OCI-LY3 (cell line): ENCODE measurements at regions not wholly inside any gene's neighbourhood (a gene's known extent, or its start where the extent isn't known, plus 50 kb on each side); places are given as distances from the start of the nearest gene placed in this dataset.

Experiments used
- H2AFZ ChIP-seq: fragments of 200-600, 300-600 bp; shearing (Covaris generic); 2 replicates; pipeline ENCODE4 v1.6.0; 2014; ENCODE audit warnings: antibody characterized with exemption, low read depth, low read length
- H3K27ac ChIP-seq: fragments of 200-600, 300-600 bp; sonication (generic); 2 replicates; pipeline ENCODE4 v1.5.1; 2014; ENCODE audit warnings: mild to moderate bottlenecking, low read length, moderate library complexity, mixed read lengths
- H3K27me3 ChIP-seq: fragments of 200-600, 300-600 bp; sonication (generic); 2 replicates; pipeline ENCODE4 v1.6.1; 2014; ENCODE audit warnings: low read depth, low read length, mixed read lengths
- H3K36me3 ChIP-seq: fragments of 200-600, 300-600 bp; sonication (generic); replicated peaks from 2 replicates; pipeline ENCODE3; 2014; ENCODE audit warnings: low read depth, low read length, mixed read lengths
- H3K4me1 ChIP-seq: fragments of 300-600, 200-600 bp; sonication (generic); 2 replicates; pipeline ENCODE4 v1.6.1; 2014; ENCODE audit warnings: low read length, mixed read lengths
- H3K4me2 ChIP-seq: fragments of 200-600, 300-600 bp; sonication (generic); 2 replicates; pipeline ENCODE4 v1.6.1; 2014; ENCODE audit warnings: low read length, mixed read lengths
- H3K4me3 ChIP-seq: fragments of 300-600, 200-600 bp; sonication (generic); 2 replicates; pipeline ENCODE4 v1.5.1; 2014; ENCODE audit warnings: antibody characterized with exemption, mild to moderate bottlenecking, low read length, moderate library complexity
- H3K79me2 ChIP-seq: fragments of 300-600, 200-600 bp; shearing (Covaris generic); 2 replicates; pipeline ENCODE4 v1.6.1; 2014; ENCODE audit warnings: mild to moderate bottlenecking, low read length, mixed read lengths
- H3K9ac ChIP-seq: fragments of 300-600, 200-600 bp; shearing (Covaris generic); 2 replicates; pipeline ENCODE4 v1.6.0; 2014; ENCODE audit warnings: mild to moderate bottlenecking, low read length, moderate library complexity
- H3K9me3 ChIP-seq: fragments of 200-600, 300-600 bp; shearing (Covaris generic); 2 replicates; pipeline ENCODE4 v1.6.1; 2014; ENCODE audit warnings: low read length, mixed read lengths; ENCODE audit not compliant: insufficient read depth
- H4K20me1 ChIP-seq: fragments of 200-600, 300-600 bp; sonication (generic); 2 replicates; pipeline ENCODE4 v1.6.1; 2016; ENCODE audit warnings: low read length, mixed read lengths; ENCODE audit not compliant: insufficient read depth
- CTCF ChIP-seq: fragments of 200-600, 300-600 bp; sonication (generic); IDR thresholded peaks from 2 replicates; pipeline ENCODE4 v1.5.1; 2014; ENCODE audit warnings: antibody characterized with exemption, low read length, low read depth
- EZH2phosphoT487 ChIP-seq: fragments of 200-600 bp; shearing (Covaris generic); IDR thresholded peaks from 2 replicates; pipeline ENCODE4 v1.6.1; 2018; ENCODE audit warnings: antibody characterized with exemption, mixed run types, low read depth

DNA sequence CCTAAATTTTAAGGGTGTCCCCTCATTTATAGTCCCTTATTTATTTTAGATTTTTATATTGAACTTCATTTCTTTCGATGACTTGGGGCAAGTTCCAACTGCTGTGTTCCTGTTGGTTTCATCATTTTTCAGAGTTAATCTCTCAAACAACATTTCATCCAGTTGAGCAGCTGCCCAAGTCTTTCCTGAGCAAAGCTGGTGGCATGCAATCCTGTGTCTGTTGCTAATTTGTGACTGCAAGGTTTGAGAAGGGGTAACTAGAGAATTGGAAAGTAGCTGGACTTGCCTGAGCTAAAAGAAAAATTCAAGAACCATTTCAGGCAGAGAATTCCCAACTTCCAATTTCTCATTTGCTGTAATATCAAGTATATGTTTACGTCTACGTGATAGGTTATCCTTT, 881.5 kb upstream of the SLC35B3 start:
- Histone ChIP-seq H3K79me2 (no peaks in the 10 kb centered on the region), H3K9ac (no peak overlapping the region)
- no peak for TF ChIP-seq CTCF
- no peak for TF ChIP-seq EZH2phosphoT487

GRCh38 chr6:9315966-9316650, 880.8 kb upstream of the SLC35B3 start:
- TF ChIP-seq CTCF (no peak), EZH2phosphoT487 (no peak)
- Histone ChIP-seq H3K4me2 (no peak overlapping the region), H3K9me3 (no peaks in the 10 kb centered on the region), H3K36me3 (no peaks in the 10 kb centered on the region), H3K27me3 (no peaks in the 10 kb centered on the region), H2AFZ (no peak overlapping the region), H4K20me1 (no peaks in the 10 kb centered on the region), H3K4me3 (no peak overlapping the region), H3K79me2 (no peaks in the 10 kb centered on the region), H3K27ac (no peak overlapping the region), H3K9ac (no peak overlapping the region), H3K4me1 (no peaks in the 10 kb centered on the region)

More for the DNA sequence above, 881.5 kb upstream of the SLC35B3 start:
- Histone ChIP-seq H3K27me3 (no peaks in the 10 kb centered on the region), H3K4me1 (no peaks in the 10 kb centered on the region), H3K4me3 (no peak overlapping the region), H3K27ac (no peak overlapping the region), H2AFZ (no peak overlapping the region), H4K20me1 (no peaks in the 10 kb centered on the region), H3K9me3 (no peaks in the 10 kb centered on the region), H3K36me3 (no peaks in the 10 kb centered on the region), H3K4me2 (no peak overlapping the region)

DNA sequence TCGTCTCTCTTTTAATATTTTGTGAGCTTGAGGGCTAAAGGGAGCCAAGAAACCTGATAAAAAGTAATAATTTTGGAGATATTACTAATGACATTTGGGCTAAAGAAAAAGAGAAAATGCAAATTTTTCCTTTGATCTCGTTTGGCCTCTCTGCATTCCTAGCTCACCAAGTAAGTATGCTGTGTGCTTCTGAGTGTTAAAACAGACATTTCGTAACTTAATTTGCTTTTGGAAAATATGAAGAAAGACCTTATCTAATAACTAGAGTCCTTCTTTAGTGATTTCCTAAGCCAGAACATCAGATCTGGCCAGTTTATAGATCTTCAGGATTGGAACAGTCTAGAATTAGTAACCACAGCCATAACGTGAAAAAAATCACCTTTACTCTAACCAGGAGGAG, 872.9 kb upstream of the SLC35B3 start:
- no peak for TF ChIP-seq EZH2phosphoT487
- no peak for TF ChIP-seq CTCF
- Histone ChIP-seq H4K20me1 (no peaks in the 10 kb centered on the region), H3K4me3 (no peak overlapping the region), H3K9ac (no peak overlapping the region), H3K9me3 (no peaks in the 10 kb centered on the region), H3K79me2 (no peaks in the 10 kb centered on the region), H3K4me1 (no peaks in the 10 kb centered on the region), H2AFZ (no peak overlapping the region), H3K4me2 (no peak overlapping the region), H3K27ac (no peak overlapping the region), H3K27me3 (no peaks in the 10 kb centered on the region), H3K36me3 (no peaks in the 10 kb centered on the region)

DNA sequence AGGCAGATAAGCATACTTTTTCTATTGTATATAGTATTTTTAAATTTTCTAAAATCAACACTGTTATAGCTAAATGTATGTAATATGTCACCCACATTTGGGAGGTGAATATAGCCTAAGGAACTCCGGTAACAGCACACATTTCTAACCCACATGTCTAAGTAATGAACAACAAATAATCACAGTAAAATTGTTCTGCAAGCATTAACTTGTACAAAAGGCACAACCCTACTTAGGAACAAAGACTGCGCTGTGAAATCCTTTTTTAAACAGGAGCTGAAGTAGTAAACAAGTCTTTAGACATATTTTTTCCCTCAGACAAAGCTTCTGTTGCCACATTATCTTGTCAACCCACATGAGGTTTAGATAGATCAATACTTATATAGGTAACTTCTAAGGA, 872.4 kb upstream of the SLC35B3 start:
- Histone ChIP-seq H3K4me2 (no peak overlapping the region), H3K27me3 (no peaks in the 10 kb centered on the region), H3K9ac (no peak overlapping the region), H3K27ac (no peak overlapping the region), H3K9me3 (no peaks in the 10 kb centered on the region), H3K4me1 (no peaks in the 10 kb centered on the region), H2AFZ (no peak overlapping the region), H4K20me1 (no peaks in the 10 kb centered on the region), H3K36me3 (no peaks in the 10 kb centered on the region), H3K4me3 (no peak overlapping the region), H3K79me2 (no peaks in the 10 kb centered on the region)
- TF ChIP-seq EZH2phosphoT487 (no peak), CTCF (no peak)
